Left ventricle myocardium superior (tissue), 1 donor: ENCODE measurements at regions not wholly inside any gene's neighbourhood (a gene's known extent, or its start where the extent isn't known, plus 50 kb on each side); places are given as distances from the start of the nearest gene placed in this dataset.

Source experiments
- ATAC-seq: fragments of 200-7000 bp; cut with Tn5 transposase; one replicate; pipeline ENCODE4 v1.9.1; 2020; ENCODE audit warnings: mild to moderate bottlenecking, moderate library complexity
- DNase-seq: peaks from one replicate; pipeline ENCODE4 v3.0.0-alpha.2; 2020
- intact Hi-C: fragments of 100-400 bp; cut with micrococcal nuclease; formaldehyde crosslinking; loops from one replicate; pipeline ENCODE4 v1.11.0; 2022
- donor health status: DM: no; HTN: yes; CAD: no; lungs with severe emphysema.

GRCh38 chr6:92582211-92582610 lies 837.1 kb downstream of the EPHA7 start:
- no peak for ATAC-seq
- DNase-seq = no peak
- intact Hi-C loops = no loop called here

- DNase-seq = no peak
- intact Hi-C loops = no loop called here
- no peak for ATAC-seq
These were observed 842.2 kb downstream of the EPHA7 start for GRCh38 chr6:92577077-92577719.

- DNase-seq (no peak), ATAC-seq (no peak)
- intact Hi-C loops = no loop called here
These were observed 850.8 kb downstream of the EPHA7 start for GRCh38 chr6:92568541-92568940.

- intact Hi-C loops = no loop called here
- ATAC-seq (no peak), DNase-seq (no peak)
These were observed 852.7 kb downstream of the EPHA7 start for GRCh38 chr6:92566632-92567031.

GRCh38 chr6:92564376-92564775 lies 855.0 kb downstream of the EPHA7 start:
- intact Hi-C loops = no loop called here
- ATAC-seq (peak; percentile 99), DNase-seq (no peak)

GRCh38 chr6:92559611-92560010 lies 859.7 kb downstream of the EPHA7 start:
- no peak for ATAC-seq
- DNase-seq = no peak

GRCh38 chr6:92559003-92559402 lies 860.4 kb downstream of the EPHA7 start:
- DNase-seq (no peak), ATAC-seq (peak; percentile 85)
- intact Hi-C loops = no loop called here

More at GRCh38 chr6:92559611-92560010, 859.7 kb downstream of the EPHA7 start:
- intact Hi-C loops = no loop called here

- ATAC-seq = no peak
- intact Hi-C loops = no loop called here
These were observed 868.9 kb downstream of the EPHA7 start for GRCh38 chr6:92550501-92550900.

GRCh38 chr6:92545861-92546260 lies 873.5 kb downstream of the EPHA7 start:
- intact Hi-C loops = no loop called here
- ATAC-seq = no peak
- no peak for DNase-seq

More at GRCh38 chr6:92550501-92550900, 868.9 kb downstream of the EPHA7 start:
- no peak for DNase-seq

GRCh38 chr6:92541448-92542060 lies 877.8 kb downstream of the EPHA7 start:
- intact Hi-C loops = no loop called here
- ATAC-seq = peak; percentile 65
- no peak for DNase-seq

GRCh38 chr6:92538926-92539325 lies 880.4 kb downstream of the EPHA7 start:
- intact Hi-C loops = no loop called here
- ATAC-seq = no peak
- DNase-seq = no peak

GRCh38 chr6:92538275-92538674 lies 881.1 kb downstream of the EPHA7 start:
- no peak for ATAC-seq
- intact Hi-C loops = no loop called here
- no peak for DNase-seq

- intact Hi-C loops = no loop called here
- no peak for ATAC-seq
- no peak for DNase-seq
These were observed 885.2 kb downstream of the EPHA7 start for GRCh38 chr6:92534109-92534508.

- DNase-seq (no peak), ATAC-seq (no peak)
- intact Hi-C loops = no loop called here
These were observed 896.8 kb downstream of the EPHA7 start for GRCh38 chr6:92522589-92522988.

- ATAC-seq = no peak
- intact Hi-C loops = no loop called here
- no peak for DNase-seq
These were observed 897.8 kb downstream of the EPHA7 start for GRCh38 chr6:92521553-92521952.

GRCh38 chr6:92510137-92510536 lies 909.2 kb downstream of the EPHA7 start:
- DNase-seq = no peak
- intact Hi-C loops = no loop called here
- no peak for ATAC-seq

- ATAC-seq = no peak
- no peak for DNase-seq
- intact Hi-C loops = no loop called here
These were observed 911.8 kb downstream of the EPHA7 start for GRCh38 chr6:92507552-92507951.

GRCh38 chr6:92504509-92504908 lies 914.9 kb downstream of the EPHA7 start:
- intact Hi-C loops = no loop called here
- no peak for ATAC-seq
- DNase-seq = no peak

- DNase-seq (no peak), ATAC-seq (no peak)
- intact Hi-C loops = no loop called here
These were observed 922.1 kb downstream of the EPHA7 start for GRCh38 chr6:92497281-92497680.

GRCh38 chr6:92496527-92496926 lies 922.8 kb downstream of the EPHA7 start:
- no peak for ATAC-seq
- DNase-seq = no peak
- intact Hi-C loops = no loop called here

GRCh38 chr6:92495242-92495641 lies 924.1 kb downstream of the EPHA7 start:
- DNase-seq = no peak
- ATAC-seq = no peak
- intact Hi-C loops = no loop called here
